HFFc6 (cell line): ENCODE measurements at regions not wholly inside any gene's neighbourhood (a gene's known extent, or its start where the extent isn't known, plus 50 kb on each side); places are given as distances from the start of the nearest gene placed in this dataset.

Experiments
- DNase-seq: peaks from one replicate; pipeline ENCODE4 v3.0.0-alpha.2; 2018
- H3K27ac Mint-ChIP-seq: 2 replicates; pipeline ENCODE4 v1.8.0; 2020; ENCODE audit warnings: mild to moderate bottlenecking, mixed read lengths
- H3K27me3 Mint-ChIP-seq: 2 replicates; pipeline ENCODE4 v1.8.0; 2021; ENCODE audit warnings: mild to moderate bottlenecking, moderate library complexity, mixed read lengths; ENCODE audit not compliant: insufficient read depth
- H3K36me3 Mint-ChIP-seq: 2 replicates; pipeline ENCODE4 v1.8.0; 2021; ENCODE audit warnings: low read depth, mixed read lengths
- H3K4me1 Mint-ChIP-seq: 2 replicates; pipeline ENCODE4 v1.8.0; 2020; ENCODE audit warnings: low read depth, mixed read lengths
- H3K4me3 Mint-ChIP-seq: 2 replicates; pipeline ENCODE4 v1.8.0; 2020; ENCODE audit warnings: mild to moderate bottlenecking, moderate library complexity, mixed read lengths
- H3K9me3 Mint-ChIP-seq: 2 replicates; pipeline ENCODE4 v1.8.0; 2020; ENCODE audit warnings: mild to moderate bottlenecking, mixed read lengths
- TF ChIP-seq, protein P1 (sequence below): fragments of 200-600 bp; sonication (generic); IDR thresholded peaks from 2 replicates; pipeline ENCODE4 v1.5.0; 2021; ENCODE audit warnings: antibody characterized with exemption, mild to moderate bottlenecking

- Mint-ChIP-seq H3K36me3 (no peaks in the 10 kb centered on the region), H3K4me3 (no peak overlapping the region), H3K9me3 (no peaks in the 10 kb centered on the region), H3K27ac (no peak overlapping the region), H3K4me1 (peaks cover 6% of the 10 kb centered on the region; the same call in 1 of the 2 replicates), H3K27me3 (no peaks in the 10 kb centered on the region)
- no peak for DNase-seq
- TF ChIP-seq, protein P1, sequence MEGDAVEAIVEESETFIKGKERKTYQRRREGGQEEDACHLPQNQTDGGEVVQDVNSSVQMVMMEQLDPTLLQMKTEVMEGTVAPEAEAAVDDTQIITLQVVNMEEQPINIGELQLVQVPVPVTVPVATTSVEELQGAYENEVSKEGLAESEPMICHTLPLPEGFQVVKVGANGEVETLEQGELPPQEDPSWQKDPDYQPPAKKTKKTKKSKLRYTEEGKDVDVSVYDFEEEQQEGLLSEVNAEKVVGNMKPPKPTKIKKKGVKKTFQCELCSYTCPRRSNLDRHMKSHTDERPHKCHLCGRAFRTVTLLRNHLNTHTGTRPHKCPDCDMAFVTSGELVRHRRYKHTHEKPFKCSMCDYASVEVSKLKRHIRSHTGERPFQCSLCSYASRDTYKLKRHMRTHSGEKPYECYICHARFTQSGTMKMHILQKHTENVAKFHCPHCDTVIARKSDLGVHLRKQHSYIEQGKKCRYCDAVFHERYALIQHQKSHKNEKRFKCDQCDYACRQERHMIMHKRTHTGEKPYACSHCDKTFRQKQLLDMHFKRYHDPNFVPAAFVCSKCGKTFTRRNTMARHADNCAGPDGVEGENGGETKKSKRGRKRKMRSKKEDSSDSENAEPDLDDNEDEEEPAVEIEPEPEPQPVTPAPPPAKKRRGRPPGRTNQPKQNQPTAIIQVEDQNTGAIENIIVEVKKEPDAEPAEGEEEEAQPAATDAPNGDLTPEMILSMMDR = no peak
Measured at GRCh38 chr2:138125306-138126288, 161.3 kb downstream of the HNMT start.

- Mint-ChIP-seq H3K9me3 (no peaks in the 10 kb centered on the region), H3K4me1 (peaks cover 6% of the 10 kb centered on the region; the same call in 1 of the 2 replicates), H3K4me3 (no peak overlapping the region), H3K36me3 (no peaks in the 10 kb centered on the region), H3K27me3 (no peaks in the 10 kb centered on the region), H3K27ac (no peak overlapping the region)
- TF ChIP-seq, protein P1 = no peak
- DNase-seq = no peak
Measured at GRCh38 chr2:138132108-138132507, 167.8 kb downstream of the HNMT start.

GRCh38 chr2:138137949-138138348 is 173.7 kb downstream of the HNMT start:
- H3K4me3 Mint-ChIP-seq = no peak overlapping the region
- DNase-seq = no peak
- no peaks in the 10 kb centered on the region for H3K4me1 Mint-ChIP-seq
- H3K27me3 Mint-ChIP-seq = no peaks in the 10 kb centered on the region
- TF ChIP-seq, protein P1 = no peak
- no peak overlapping the region for H3K27ac Mint-ChIP-seq
- no peaks in the 10 kb centered on the region for H3K36me3 Mint-ChIP-seq
- H3K9me3 Mint-ChIP-seq = peaks cover 5% of the 10 kb centered on the region; the same call in 1 of the 2 replicates

GRCh38 chr2:138147796-138148195 is 183.5 kb downstream of the HNMT start:
- no peaks in the 10 kb centered on the region for H3K27me3 Mint-ChIP-seq
- DNase-seq = no peak
- no peaks in the 10 kb centered on the region; the same call in 1 of the 2 replicates for H3K9me3 Mint-ChIP-seq
- no peak overlapping the region for H3K27ac Mint-ChIP-seq
- H3K4me3 Mint-ChIP-seq = no peak overlapping the region
- TF ChIP-seq, protein P1 = no peak
- H3K36me3 Mint-ChIP-seq = no peaks in the 10 kb centered on the region
- no peaks in the 10 kb centered on the region for H3K4me1 Mint-ChIP-seq

- DNase-seq = no peak
- TF ChIP-seq, protein P1 = no peak
- Mint-ChIP-seq H3K4me1 (no peaks in the 10 kb centered on the region), H3K4me3 (no peak overlapping the region), H3K27me3 (peaks cover 2% of the 10 kb centered on the region; the same call in 1 of the 2 replicates), H3K9me3 (no peaks in the 10 kb centered on the region; the same call in 1 of the 2 replicates), H3K27ac (no peak overlapping the region), H3K36me3 (no peaks in the 10 kb centered on the region)
Measured at GRCh38 chr2:138155304-138155703, 191.0 kb downstream of the HNMT start.
